Heart left ventricle (tissue), 13 donors: ENCODE measurements at regions not wholly inside any gene's neighbourhood (a gene's known extent, or its start where the extent isn't known, plus 50 kb on each side); places are given as distances from the start of the nearest gene placed in this dataset.

Source experiments
- CTCF ChIP-seq, 12 donors: fragments of 200-600 bp; sonication (generic) in 4 of 12; IDR thresholded peaks; one replicate each; pipeline versions ENCODE4 v1.5.0 to v1.8.0; 2018 to 2022; ENCODE audit warnings: antibody characterized with exemption in 12 of 12, mild to moderate bottlenecking in 5 of 12
- POLR2A ChIP-seq, 2 donors: fragments of 450-650 bp; IDR thresholded peaks; one replicate each; pipeline ENCODE4 v1.6.1; 2017; ENCODE audit warnings: antibody characterized with exemption in 2 of 2, mild to moderate bottlenecking in 2 of 2, moderate library complexity in 2 of 2
- donor health status: ischemic (EF 13 %, LVEDD 7.1; RV severe dilation, severe dysfunction).
- donor health status: DM: no; HTN: yes; CAD: no.
- donor health status: DM: no; HTN: no; CAD: no.
- donor health status: ischemic (EF 25% LVEDD 6.9; RV normal size, moderate dysfunction).
- donor health status: ischemic (EF 25% LVEDD 5.7; RV mildly dilated, moderate dysfunction).
- donor health status: ischemic (EF 35%, LVEDD 5.7; RV mildly dilated, moderate dysfunction).
- donor health status: nonischemic (EF 11% LVEDD 7.7; RV severe dilation, severe dysfunction).
- donor health status: DM: yes; HTN: yes; CAD: no.
- donor health status: PGD.
- donor health status: ischemic (EF 29% LVEDD 5.4; RV normal size, mild dysfunction).
- donor health status: nonischemic (EF 23%, LVEDD 6.1; RV moderate dilation, normal function).

DNA sequence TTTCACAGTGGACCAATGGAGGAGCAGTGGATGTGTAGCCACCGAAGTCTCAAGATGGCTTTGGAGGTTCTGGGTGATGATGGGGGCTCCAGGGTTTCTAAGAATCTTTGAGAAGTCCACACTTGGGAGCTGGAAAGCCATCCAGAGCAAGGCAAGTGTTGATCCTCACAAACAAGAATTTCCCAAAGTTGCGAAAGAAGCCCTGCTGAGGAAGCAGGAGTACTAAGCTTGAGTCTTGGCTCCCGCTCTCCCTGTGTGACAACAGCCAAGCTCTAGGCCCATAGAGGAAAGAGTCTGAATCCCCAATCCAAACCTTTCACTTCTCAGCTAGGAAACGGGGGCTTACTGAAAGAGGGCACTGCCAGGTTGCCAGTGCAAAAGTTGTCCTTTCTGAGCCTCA is 106.0 kb downstream of the EDN3 start:
- no peak for TF ChIP-seq CTCF (IDR thresholded peaks at IDR 0.05)
- TF ChIP-seq POLR2A (IDR thresholded peaks at IDR 0.05) = no peak
